OCI-LY1 (cell line): ENCODE measurements at regions not wholly inside any gene's neighbourhood (a gene's known extent, or its start where the extent isn't known, plus 50 kb on each side); places are given as distances from the start of the nearest gene placed in this dataset.

Source experiments
- CTCF ChIP-seq: fragments of 200-600 bp; sonication (generic), shearing (Covaris generic); IDR thresholded peaks from 2 replicates; pipeline ENCODE4 v1.5.1; 2017; ENCODE audit warnings: mild to moderate bottlenecking, antibody characterized with exemption, low read length, moderate library complexity, mixed read lengths
- EZH2 ChIP-seq: fragments of 200-600 bp; sonication (generic), shearing (Covaris generic); IDR thresholded peaks from 2 replicates; pipeline ENCODE4 v1.8.0; 2017; ENCODE audit warnings: borderline replicate concordance, mixed run types, mild to moderate bottlenecking, antibody characterized with exemption, low read length, moderate library complexity, mixed read lengths

GRCh38 chr12:77572371-77572770, 258.3 kb upstream of the NAV3 start:
- TF ChIP-seq CTCF (no peak), EZH2 (no peak)
